Transverse colon (tissue), 4 donors: ENCODE measurements at regions not wholly inside any gene's neighbourhood (a gene's known extent, or its start where the extent isn't known, plus 50 kb on each side); places are given as distances from the start of the nearest gene placed in this dataset.

Experiments used
- EP300 ChIP-seq: sonication (generic); formaldehyde crosslinking; IDR thresholded peaks from one replicate; pipeline ENCODE4 v1.6.1; 2017; ENCODE audit warnings: antibody characterized with exemption, low read depth
- POLR2A ChIP-seq: fragments of 450-650 bp; IDR thresholded peaks from one replicate; pipeline ENCODE4 v1.6.1; 2016; ENCODE audit warnings: antibody characterized with exemption, mild to moderate bottlenecking, moderate library complexity
- POLR2AphosphoS5 ChIP-seq, 3 donors: sonication (generic); formaldehyde crosslinking; IDR thresholded peaks; one replicate each; pipeline ENCODE4 v1.6.1; 2016; ENCODE audit warnings: antibody characterized with exemption in 3 of 3
- TF ChIP-seq, protein P1 (sequence below), 5 experiments: fragments of 200-600 bp in 3 of 5; fragments of 450-650 bp in 2 of 5; sonication (generic) in 3 of 5; IDR thresholded peaks; 1 replicate in 2 of 5; 2 replicates in 3 of 5; pipeline ENCODE4 v1.5.1; 2016 to 2017; ENCODE audit warnings: antibody characterized with exemption in 5 of 5, inconsistent platforms in 3 of 5, mild to moderate bottlenecking in 2 of 5, moderate library complexity in 1 of 5

DNA sequence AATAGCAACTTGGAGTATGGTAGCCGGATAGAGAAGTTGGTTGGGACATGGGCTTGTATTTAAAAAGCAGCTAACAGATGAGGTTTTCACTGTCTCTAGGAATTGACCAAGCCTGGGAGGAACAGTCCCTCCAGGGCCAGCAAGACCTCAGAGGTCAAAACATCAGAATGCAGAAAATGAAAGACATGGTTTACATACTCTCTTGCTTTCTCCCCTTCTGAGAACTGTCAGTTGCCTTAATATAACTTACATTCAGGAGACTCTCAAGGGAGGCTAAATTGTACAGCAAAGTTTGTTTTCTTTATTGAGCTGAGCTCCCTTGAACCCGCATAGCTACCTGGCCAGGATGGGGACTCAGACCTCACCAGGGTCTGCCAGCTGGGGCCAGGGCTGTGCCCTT, 179.3 kb downstream of the GAS1 start:
- TF ChIP-seq POLR2A (no peak), POLR2AphosphoS5 (IDR thresholded peaks at IDR 0.05) (no peak), EP300 (no peak)
- TF ChIP-seq, protein P1, sequence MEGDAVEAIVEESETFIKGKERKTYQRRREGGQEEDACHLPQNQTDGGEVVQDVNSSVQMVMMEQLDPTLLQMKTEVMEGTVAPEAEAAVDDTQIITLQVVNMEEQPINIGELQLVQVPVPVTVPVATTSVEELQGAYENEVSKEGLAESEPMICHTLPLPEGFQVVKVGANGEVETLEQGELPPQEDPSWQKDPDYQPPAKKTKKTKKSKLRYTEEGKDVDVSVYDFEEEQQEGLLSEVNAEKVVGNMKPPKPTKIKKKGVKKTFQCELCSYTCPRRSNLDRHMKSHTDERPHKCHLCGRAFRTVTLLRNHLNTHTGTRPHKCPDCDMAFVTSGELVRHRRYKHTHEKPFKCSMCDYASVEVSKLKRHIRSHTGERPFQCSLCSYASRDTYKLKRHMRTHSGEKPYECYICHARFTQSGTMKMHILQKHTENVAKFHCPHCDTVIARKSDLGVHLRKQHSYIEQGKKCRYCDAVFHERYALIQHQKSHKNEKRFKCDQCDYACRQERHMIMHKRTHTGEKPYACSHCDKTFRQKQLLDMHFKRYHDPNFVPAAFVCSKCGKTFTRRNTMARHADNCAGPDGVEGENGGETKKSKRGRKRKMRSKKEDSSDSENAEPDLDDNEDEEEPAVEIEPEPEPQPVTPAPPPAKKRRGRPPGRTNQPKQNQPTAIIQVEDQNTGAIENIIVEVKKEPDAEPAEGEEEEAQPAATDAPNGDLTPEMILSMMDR (IDR thresholded peaks at IDR 0.05), result no peak
